Progenitor cell of endocrine pancreas (in vitro differentiated cells): ENCODE measurements at regions not wholly inside any gene's neighbourhood (a gene's known extent, or its start where the extent isn't known, plus 50 kb on each side); places are given as distances from the start of the nearest gene placed in this dataset.

Experiments used
- DNase-seq: peaks from one replicate; pipeline ENCODE4 v3.0.0; 2021; ENCODE audit warnings: low spot score; ENCODE audit not compliant: unreplicated experiment
- H3K27ac Mint-ChIP-seq: 2 replicates; pipeline ENCODE4 v1.8.0; 2021; ENCODE audit warnings: mild to moderate bottlenecking, moderate library complexity, mixed read lengths
- H3K27me3 Mint-ChIP-seq: 2 replicates; pipeline ENCODE4 v1.8.0; 2021; ENCODE audit warnings: mixed read lengths
- H3K36me3 Mint-ChIP-seq: 2 replicates; pipeline ENCODE4 v1.8.0; 2022; ENCODE audit warnings: mixed read lengths; ENCODE audit not compliant: insufficient read depth
- H3K4me1 Mint-ChIP-seq: 2 replicates; pipeline ENCODE4 v1.8.0; 2021; ENCODE audit warnings: low read depth, mixed read lengths
- H3K4me3 Mint-ChIP-seq: 2 replicates; pipeline ENCODE4 v1.8.0; 2021; ENCODE audit warnings: low read depth, mild to moderate bottlenecking, moderate library complexity, mixed read lengths
- H3K9me3 Mint-ChIP-seq: 2 replicates; pipeline ENCODE4 v1.8.0; 2021; ENCODE audit warnings: low read depth, mixed read lengths
- TF ChIP-seq, protein P1 (sequence below): fragments of 200-600 bp; sonication (generic); IDR thresholded peaks from one replicate; pipeline ENCODE4 v1.5.0; 2021; ENCODE audit warnings: antibody characterized with exemption, mild to moderate bottlenecking; ENCODE audit not compliant: unreplicated experiment

DNA sequence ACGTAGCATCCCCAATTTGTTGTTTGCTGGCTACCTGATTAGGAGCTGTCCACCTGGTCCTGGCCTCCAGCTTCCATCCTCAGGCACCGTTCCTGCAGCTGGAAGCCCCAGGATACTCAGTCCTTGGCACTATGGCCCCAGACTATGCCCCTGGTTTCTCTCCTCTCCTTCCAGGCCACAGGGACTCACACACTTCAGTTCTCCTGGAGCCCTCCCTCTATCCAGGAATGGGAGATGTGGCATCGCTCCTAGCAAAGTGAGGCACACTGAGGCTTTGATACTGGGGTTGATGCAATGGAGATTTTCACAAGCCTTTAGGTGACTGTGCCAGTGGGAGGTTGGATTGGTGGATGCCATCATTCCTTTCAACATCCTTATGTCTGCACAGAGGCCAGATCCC is 142.8 kb upstream of the B3GAT1 start:
- H3K4me3 Mint-ChIP-seq = no peak overlapping the region
- peaks cover 2% of the 10 kb centered on the region for H3K9me3 Mint-ChIP-seq
- no peaks in the 10 kb centered on the region for H3K36me3 Mint-ChIP-seq
- no peak overlapping the region for H3K27ac Mint-ChIP-seq
- DNase-seq = no peak
- H3K4me1 Mint-ChIP-seq = no peaks in the 10 kb centered on the region
- H3K27me3 Mint-ChIP-seq = peaks cover 23% of the 10 kb centered on the region
- TF ChIP-seq, protein P1, sequence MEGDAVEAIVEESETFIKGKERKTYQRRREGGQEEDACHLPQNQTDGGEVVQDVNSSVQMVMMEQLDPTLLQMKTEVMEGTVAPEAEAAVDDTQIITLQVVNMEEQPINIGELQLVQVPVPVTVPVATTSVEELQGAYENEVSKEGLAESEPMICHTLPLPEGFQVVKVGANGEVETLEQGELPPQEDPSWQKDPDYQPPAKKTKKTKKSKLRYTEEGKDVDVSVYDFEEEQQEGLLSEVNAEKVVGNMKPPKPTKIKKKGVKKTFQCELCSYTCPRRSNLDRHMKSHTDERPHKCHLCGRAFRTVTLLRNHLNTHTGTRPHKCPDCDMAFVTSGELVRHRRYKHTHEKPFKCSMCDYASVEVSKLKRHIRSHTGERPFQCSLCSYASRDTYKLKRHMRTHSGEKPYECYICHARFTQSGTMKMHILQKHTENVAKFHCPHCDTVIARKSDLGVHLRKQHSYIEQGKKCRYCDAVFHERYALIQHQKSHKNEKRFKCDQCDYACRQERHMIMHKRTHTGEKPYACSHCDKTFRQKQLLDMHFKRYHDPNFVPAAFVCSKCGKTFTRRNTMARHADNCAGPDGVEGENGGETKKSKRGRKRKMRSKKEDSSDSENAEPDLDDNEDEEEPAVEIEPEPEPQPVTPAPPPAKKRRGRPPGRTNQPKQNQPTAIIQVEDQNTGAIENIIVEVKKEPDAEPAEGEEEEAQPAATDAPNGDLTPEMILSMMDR = no peak

DNA sequence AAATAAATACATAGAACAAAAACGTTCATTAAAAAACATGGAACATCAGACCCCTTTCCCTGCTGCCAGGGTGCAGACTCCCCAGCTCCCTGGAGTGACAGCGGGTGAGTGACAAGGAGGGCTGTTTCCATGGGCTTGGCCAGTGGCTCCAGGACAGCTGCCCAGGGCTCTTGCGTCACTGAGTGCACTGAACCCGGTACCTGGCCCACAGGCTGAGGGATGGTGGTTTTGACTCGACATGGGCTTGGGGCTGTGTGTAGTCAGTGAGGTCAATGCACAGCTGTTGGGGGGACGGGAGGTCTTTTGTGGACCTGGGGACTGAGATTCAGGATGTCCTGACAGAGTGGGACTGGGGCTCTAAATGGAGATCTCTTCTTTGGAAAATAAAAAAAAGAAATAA is 142.1 kb upstream of the B3GAT1 start:
- no peak overlapping the region for H3K27ac Mint-ChIP-seq
- no peak overlapping the region for H3K4me3 Mint-ChIP-seq
- peaks cover 23% of the 10 kb centered on the region for H3K27me3 Mint-ChIP-seq
- DNase-seq = no peak
- TF ChIP-seq, protein P1 = no peak
- H3K4me1 Mint-ChIP-seq = no peaks in the 10 kb centered on the region
- H3K36me3 Mint-ChIP-seq = no peaks in the 10 kb centered on the region
- peaks cover 2% of the 10 kb centered on the region for H3K9me3 Mint-ChIP-seq

DNA sequence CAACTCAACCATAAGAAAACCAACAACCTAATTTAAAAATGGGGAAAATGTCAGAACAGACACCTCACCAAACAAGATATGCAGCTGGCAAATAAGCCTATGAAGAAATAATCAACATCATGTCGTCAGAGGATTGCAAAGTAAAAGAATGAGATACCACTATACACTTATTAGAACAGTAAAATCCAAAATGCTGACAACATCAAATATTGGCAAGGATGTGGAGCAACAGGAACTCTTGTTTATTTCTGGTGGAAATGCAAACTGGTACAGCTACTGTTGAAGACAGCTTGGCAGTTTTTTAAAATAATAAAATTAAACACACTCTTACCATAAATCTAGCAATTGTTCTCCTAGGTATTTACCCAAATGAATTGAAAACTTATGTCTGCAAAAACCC is 140.7 kb upstream of the B3GAT1 start:
- Mint-ChIP-seq H3K36me3 (no peaks in the 10 kb centered on the region), H3K4me3 (no peak overlapping the region), H3K4me1 (no peaks in the 10 kb centered on the region), H3K9me3 (peaks cover 2% of the 10 kb centered on the region), H3K27ac (no peak overlapping the region), H3K27me3 (peaks cover 18% of the 10 kb centered on the region)
- DNase-seq = no peak
- TF ChIP-seq, protein P1 = no peak

DNA sequence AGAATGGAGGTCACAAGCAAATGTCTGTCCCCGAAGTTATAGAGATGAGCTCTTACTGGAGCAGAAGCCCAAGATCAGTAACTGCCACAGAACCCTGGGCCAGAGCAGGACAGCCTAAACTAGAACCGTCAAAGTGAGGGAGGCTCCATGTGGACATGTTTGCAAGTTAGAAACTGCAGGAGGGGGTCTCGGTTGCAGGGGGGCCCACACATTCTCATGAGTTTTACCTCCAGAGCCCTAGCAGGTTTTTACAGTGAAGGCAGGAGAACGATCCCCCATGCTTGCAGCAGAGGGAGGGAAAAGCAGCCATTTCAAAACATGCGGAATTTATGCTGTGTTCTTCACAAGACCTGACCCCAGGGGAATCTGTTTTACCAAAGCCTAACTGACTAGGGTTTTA is 133.5 kb upstream of the B3GAT1 start:
- TF ChIP-seq, protein P1 = no peak
- no peak for DNase-seq
- Mint-ChIP-seq H3K9me3 (peaks cover 2% of the 10 kb centered on the region), H3K4me1 (peaks cover 3% of the 10 kb centered on the region), H3K27ac (no peak overlapping the region), H3K4me3 (no peak overlapping the region), H3K36me3 (no peaks in the 10 kb centered on the region), H3K27me3 (peaks cover 7% of the 10 kb centered on the region)

DNA sequence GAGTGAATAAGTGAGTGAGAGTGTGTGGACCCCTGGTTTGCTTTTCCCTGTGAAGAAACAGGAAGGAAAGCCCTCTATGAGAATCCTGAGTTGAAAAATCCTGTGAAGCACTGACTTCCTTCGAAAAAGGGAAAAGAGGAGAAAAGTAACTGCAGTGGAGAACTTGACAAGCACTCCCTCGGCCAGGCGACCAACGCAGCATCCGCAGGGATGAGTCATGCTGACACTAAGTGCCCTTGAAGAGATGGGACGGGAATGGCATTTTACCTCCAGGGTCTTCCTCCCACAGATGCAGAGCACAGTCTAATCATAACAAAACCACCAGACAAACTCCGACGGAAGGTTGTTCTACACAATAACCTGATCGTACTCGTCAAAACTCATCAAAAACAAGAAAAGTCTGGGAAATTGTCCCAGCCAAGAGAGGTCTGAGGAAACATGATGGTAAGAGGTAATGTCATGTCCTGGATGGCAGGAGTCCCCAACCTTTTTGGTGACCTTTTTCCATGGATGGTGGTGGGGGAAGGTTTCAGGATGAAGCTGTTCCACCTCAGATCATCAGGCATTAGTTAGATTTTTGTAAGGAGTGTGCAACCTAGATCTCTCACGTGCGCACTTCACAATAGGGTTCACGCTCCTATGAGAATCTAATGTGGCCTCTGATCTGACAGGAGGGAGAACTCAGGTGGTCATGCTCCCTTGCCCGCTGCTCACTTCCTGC is 132.2 kb upstream of the B3GAT1 start:
- H3K4me3 Mint-ChIP-seq = no peak overlapping the region
- H3K4me1 Mint-ChIP-seq = peaks cover 3% of the 10 kb centered on the region
- H3K36me3 Mint-ChIP-seq = no peaks in the 10 kb centered on the region
- no peaks in the 10 kb centered on the region for H3K9me3 Mint-ChIP-seq
- no peak overlapping the region for H3K27ac Mint-ChIP-seq
- H3K27me3 Mint-ChIP-seq = peaks cover 10% of the 10 kb centered on the region
- TF ChIP-seq, protein P1 = no peak
- no peak for DNase-seq
